Thoracic aorta (tissue), 2 donors: ENCODE measurements at regions not wholly inside any gene's neighbourhood (a gene's known extent, or its start where the extent isn't known, plus 50 kb on each side); places are given as distances from the start of the nearest gene placed in this dataset.

ENCODE experiments used
- ATAC-seq: fragments of 150-250 bp; one replicate; pipeline ENCODE4 v1.8.0; 2017; ENCODE audit warnings: low read depth; ENCODE audit not compliant: insufficient number of reproducible peaks, low FRiP score
- DNase-seq: peaks from one replicate; pipeline ENCODE4 v3.0.0-alpha.2; 2020; ENCODE audit warnings: low spot score
- H3K27ac ChIP-seq, 2 donors: fragments of 200-600 bp; sonication (generic); 1 replicate in 1 of 2; 2 replicates in 1 of 2; pipeline ENCODE4 v1.5.1; 2016; ENCODE audit warnings: mild to moderate bottlenecking in 2 of 2, moderate library complexity in 2 of 2
- H3K27me3 ChIP-seq: fragments of 200-600 bp; sonication (generic); replicated peaks from 2 replicates; pipeline ENCODE4 v1.6.0; 2016; ENCODE audit warnings: mild to moderate bottlenecking; ENCODE audit not compliant: insufficient read depth
- H3K36me3 ChIP-seq: fragments of 200-600 bp; sonication (generic); one replicate; pipeline ENCODE4 v1.5.1; 2016
- H3K4me1 ChIP-seq, 2 donors: fragments of 200-600 bp; sonication (generic); 1 replicate in 1 of 2; 2 replicates in 1 of 2; pipeline versions ENCODE4 v1.5.1 to v1.6.0; 2016; ENCODE audit warnings: low read depth in 2 of 2, mild to moderate bottlenecking in 1 of 2; ENCODE audit not compliant: control insufficient read depth in 1 of 2
- H3K4me3 ChIP-seq: fragments of 200-600 bp; sonication (generic); 2 replicates; pipeline ENCODE4 v1.5.1; 2016; ENCODE audit warnings: mild to moderate bottlenecking
- H3K9me3 ChIP-seq: fragments of 200-600 bp; sonication (generic); 2 replicates; pipeline ENCODE4 v1.5.1; 2016
- TF ChIP-seq, protein P1 (sequence below): fragments of 200-600 bp; sonication (generic); IDR thresholded peaks from one replicate; pipeline ENCODE4 v1.5.1; 2019; ENCODE audit warnings: antibody characterized with exemption

- Histone ChIP-seq H3K9me3 (no peaks in the 10 kb centered on the region), H3K4me1 (no peaks in the 10 kb centered on the region), H3K27ac (no peak overlapping the region), H3K36me3 (no peaks in the 10 kb centered on the region), H3K4me3 (no peak overlapping the region), H3K27me3 (no peaks in the 10 kb centered on the region)
- DNase-seq (no peak), ATAC-seq (no peak)
- TF ChIP-seq, protein P1, sequence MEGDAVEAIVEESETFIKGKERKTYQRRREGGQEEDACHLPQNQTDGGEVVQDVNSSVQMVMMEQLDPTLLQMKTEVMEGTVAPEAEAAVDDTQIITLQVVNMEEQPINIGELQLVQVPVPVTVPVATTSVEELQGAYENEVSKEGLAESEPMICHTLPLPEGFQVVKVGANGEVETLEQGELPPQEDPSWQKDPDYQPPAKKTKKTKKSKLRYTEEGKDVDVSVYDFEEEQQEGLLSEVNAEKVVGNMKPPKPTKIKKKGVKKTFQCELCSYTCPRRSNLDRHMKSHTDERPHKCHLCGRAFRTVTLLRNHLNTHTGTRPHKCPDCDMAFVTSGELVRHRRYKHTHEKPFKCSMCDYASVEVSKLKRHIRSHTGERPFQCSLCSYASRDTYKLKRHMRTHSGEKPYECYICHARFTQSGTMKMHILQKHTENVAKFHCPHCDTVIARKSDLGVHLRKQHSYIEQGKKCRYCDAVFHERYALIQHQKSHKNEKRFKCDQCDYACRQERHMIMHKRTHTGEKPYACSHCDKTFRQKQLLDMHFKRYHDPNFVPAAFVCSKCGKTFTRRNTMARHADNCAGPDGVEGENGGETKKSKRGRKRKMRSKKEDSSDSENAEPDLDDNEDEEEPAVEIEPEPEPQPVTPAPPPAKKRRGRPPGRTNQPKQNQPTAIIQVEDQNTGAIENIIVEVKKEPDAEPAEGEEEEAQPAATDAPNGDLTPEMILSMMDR: no peak
Measured at GRCh38 chr11:45028911-45029682, 78.4 kb upstream of the TP53I11 start.

DNA sequence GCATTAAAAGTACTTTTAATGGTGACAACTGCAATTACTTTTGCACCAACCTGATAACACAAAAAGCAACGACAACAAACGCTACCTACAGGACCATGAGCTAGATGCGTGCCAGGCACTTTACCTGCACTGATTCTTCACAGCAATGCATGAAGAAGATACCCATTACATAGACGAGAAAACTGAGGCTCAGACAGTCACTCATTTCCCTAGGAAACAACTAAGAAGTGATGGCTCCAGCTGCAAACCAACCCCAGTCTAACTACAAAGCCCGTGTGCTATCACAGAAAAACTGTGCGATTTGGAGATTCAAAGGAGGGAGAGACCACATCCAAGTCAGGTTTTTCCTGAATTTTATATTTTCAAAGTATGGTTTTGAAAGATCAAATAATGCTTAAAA is 80.1 kb upstream of the TP53I11 start:
- Histone ChIP-seq H3K36me3 (no peaks in the 10 kb centered on the region), H3K4me1 (no peaks in the 10 kb centered on the region)
- no peak for ATAC-seq

DNA sequence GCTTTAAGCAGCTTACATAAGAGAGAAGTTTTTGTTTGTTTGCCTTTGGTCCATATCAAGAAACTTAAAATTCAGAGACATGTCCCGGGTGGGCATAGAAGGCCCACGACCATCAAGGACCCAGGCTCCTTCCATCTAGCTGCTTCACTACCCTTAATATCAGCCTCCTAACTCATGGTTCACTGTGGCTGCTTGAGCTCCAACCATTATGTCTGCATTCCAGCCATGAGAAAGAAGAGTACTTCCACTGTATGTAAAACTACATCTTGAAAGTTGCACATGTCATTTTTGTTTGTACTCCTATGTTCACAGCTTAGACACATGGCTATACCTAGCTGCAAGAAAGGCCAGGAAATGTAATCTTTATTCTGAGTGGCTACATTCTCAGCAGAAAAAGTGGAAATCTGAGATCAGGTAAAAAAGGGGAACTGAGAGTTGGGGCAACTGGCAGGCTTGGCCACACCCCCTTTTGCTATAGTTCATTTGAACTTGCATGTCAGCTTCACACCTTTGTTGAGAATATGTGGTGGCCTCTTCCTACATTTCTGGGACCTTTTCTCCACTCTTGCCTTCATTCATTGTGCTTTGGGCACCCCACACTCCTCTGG is 81.3 kb upstream of the TP53I11 start:
- TF ChIP-seq, protein P1: no peak
- H3K36me3 ChIP-seq: no peaks in the 10 kb centered on the region
- H3K4me1 ChIP-seq: no peaks in the 10 kb centered on the region
- ATAC-seq (no peak), DNase-seq (no peak)
- no peak overlapping the region for H3K27ac ChIP-seq
- H3K27me3 ChIP-seq: no peaks in the 10 kb centered on the region
- H3K9me3 ChIP-seq: no peaks in the 10 kb centered on the region
- H3K4me3 ChIP-seq: no peak overlapping the region

More for the DNA sequence above, 80.1 kb upstream of the TP53I11 start:
- no peak overlapping the region for H3K4me3 ChIP-seq
- DNase-seq: no peak
- TF ChIP-seq, protein P1: no peak
- H3K27me3 ChIP-seq: no peaks in the 10 kb centered on the region
- H3K27ac ChIP-seq: no peak overlapping the region
- H3K9me3 ChIP-seq: no peaks in the 10 kb centered on the region

GRCh38 chr11:45035413-45035812 is 84.7 kb upstream of the TP53I11 start:
- Histone ChIP-seq H3K9me3 (peaks cover 6% of the 10 kb centered on the region), H3K36me3 (no peaks in the 10 kb centered on the region), H3K4me3 (no peak overlapping the region), H3K27ac (no peak overlapping the region), H3K4me1 (no peaks in the 10 kb centered on the region), H3K27me3 (no peaks in the 10 kb centered on the region)
- TF ChIP-seq, protein P1: no peak
- ATAC-seq (no peak), DNase-seq (no peak)

GRCh38 chr11:45036010-45036409 is 85.3 kb upstream of the TP53I11 start:
- no peak for DNase-seq
- Histone ChIP-seq H3K9me3 (peaks cover 6% of the 10 kb centered on the region), H3K27ac (no peak overlapping the region), H3K4me3 (no peak overlapping the region), H3K36me3 (no peaks in the 10 kb centered on the region), H3K4me1 (no peaks in the 10 kb centered on the region), H3K27me3 (no peaks in the 10 kb centered on the region)
- ATAC-seq: no peak
- TF ChIP-seq, protein P1: no peak
